ENCODE measurements at regions not wholly inside any gene's neighbourhood (a gene's known extent, or its start where the extent isn't known, plus 50 kb on each side); places are given as distances from the start of the nearest gene placed in this dataset.

DNA sequence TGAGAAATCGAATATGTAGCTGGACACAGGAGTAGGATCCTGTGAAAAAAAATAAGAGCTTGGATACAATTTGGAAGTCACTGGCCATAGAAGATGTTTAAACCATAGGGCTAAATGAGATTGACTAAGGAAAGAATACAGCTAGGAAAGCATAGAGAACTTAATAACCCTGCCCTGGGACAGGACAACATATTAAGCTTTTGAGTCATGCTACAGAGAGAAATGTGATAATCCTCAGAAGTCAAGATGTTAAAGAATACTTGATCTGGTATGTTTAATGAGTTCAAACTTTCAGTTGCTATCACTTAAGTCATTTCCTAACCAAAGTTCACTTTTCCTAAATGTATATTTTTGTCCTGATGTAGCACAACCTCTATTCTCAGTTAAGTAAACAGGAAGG, 154.6 kb upstream of the TSHZ2 start:
- DNase-seq: no peak

DNA sequence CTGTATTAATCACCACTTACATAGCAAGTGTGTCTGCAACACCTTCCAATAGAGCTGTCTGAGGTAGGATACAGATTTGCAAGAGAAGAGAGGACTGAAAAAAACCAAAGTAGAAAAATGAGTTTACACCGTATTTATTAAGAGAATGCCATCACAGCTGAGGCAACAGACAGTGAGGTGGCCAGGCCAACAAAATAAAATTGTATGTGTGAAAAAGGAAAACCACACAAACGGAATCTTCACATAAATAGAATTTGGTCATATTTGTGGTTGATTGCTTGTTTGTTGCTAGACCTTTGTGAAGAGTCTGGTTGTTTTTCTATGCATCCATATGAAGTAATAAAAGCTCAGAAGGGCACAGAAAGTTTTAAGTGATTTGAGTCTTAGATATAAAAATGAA, 157.8 kb upstream of the TSHZ2 start:
- no peak for DNase-seq

DNA sequence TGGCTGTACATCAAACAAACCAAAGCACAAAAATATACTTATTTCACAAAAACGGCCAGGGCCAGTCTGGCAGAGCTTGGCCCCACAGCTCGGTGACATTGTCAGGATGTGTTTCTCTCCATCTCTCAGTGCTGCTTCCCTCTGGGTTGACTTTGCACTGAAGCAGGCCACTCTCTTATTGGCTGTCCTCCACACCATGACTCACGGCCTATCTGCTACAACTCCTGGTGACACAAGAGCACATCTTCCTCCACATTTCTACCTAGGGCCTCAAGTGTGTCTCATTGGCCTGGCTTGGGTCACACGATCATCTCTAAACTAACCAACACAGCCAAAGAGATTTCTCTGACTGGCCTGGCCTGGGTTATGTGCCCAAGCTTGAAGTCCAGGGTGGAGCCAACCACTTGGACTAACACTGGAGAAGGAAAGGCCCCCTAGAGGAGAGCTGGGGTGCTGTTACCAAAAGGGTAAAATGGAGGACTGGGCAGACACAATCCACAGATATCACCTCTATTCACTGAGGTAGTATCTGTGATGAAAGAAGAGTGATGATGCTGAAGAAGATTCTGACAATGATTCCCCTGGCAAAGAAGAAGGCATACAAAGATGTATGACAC, 159.8 kb upstream of the TSHZ2 start:
- DNase-seq: no peak

DNA sequence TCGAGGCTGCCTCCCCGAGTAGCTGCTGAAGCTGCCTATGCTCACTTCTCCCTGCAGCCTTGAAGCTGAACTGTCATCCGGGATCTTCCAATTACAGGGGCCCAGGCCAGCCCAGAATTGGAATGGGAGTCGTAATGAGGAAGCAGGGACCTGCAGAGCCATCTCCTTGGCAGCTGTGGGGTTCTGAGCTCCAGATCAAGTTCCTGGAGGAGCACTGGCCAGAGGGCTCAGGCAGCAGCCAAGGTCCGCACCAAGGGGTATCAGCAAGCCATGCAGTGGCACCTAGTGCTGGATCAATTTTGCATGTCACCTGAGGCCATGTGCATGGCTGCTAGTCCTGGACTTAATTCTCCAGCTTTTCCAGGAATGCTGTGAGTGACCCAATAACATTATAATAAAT, 163.2 kb upstream of the TSHZ2 start:
- no peak for DNase-seq

DNA sequence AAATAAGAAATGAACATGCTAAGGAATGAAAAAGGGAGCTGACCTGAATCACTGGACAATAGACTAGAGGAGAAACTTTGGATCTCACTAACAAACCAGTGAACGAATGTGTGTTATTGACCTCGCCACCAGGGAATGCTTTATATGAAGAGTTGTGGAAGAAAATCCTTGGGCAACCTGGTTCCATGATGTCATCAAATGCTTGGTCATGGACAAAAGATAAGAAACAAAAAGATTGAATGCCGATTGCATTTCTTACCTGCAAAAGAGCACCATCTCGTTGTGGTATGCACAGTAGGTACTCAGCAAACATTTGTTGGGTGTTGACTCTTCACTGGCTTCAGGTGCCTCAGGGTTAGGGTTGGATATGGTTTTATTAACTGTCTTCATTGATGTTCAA, 165.2 kb upstream of the TSHZ2 start:
- DNase-seq: no peak

DNA sequence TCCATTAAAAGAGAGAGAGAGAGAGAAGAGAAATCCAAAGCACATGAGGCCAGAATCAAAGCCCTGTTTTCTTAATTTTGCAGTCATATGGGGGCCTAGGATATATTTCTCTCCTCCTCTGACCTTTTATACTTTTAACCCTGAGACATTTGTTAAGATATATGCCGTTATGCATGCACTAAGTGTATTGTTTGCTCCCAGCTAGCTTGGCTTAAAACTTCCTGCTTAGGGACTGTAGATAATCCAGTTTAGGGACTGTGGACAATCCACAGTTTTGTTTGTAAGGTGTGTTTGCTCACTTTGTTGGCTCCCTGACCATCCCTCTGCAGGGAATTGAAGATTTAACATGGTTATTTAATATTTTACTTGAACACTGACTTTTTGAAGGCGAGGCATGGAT, 166.3 kb upstream of the TSHZ2 start:
- DNase-seq: no peak

DNA sequence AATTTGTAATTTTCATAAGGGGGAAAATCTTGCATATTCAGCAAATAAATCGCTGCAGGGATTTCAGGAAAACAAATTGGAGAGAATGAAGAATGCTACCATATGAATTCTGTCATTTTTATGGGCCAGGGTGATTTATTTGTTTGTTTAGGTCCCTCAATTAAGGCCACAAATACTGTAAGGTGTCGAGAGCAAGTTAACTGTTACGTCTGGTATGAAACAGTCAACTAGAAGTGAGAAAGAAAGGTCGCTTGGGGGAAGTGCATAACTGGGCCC, 166.9 kb upstream of the TSHZ2 start:
- DNase-seq: no peak

DNA sequence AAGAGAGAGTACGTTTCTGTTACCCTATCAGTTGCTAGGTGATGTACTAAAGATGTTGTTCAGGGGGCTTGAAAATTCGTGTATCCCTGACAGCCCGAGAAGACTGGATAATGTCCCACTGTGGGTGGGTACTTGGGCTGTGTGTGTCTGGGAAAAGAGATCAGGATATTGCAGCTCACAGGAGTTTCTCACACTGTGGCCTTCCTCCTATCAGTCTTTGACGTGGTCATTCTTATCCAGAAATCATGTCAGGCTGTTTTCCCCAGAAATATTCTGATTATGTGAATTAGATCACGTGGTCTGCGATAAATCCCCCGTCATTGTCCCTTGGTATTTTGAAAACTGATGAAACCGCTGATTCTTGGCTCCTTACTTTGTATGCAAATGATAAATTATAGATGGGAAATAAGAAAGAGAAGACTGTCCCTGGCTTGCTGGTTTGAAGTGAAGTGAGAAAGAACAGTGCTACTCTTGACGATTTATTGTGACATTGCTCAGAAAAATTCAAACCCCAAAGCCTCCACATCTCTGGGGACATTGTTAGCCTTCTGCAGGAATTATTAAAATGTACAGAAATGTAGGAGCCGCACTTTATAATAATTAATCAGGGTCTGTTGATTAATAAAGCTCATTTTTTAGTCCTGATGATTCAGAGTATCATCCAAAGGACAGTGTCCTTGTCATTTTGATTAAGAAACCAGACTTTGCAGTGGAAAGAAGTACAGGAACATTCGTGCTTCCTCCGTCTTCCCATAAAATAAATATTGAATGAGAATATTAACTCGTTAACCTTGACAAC, 167.5 kb upstream of the TSHZ2 start:
- no peak for DNase-seq

DNA sequence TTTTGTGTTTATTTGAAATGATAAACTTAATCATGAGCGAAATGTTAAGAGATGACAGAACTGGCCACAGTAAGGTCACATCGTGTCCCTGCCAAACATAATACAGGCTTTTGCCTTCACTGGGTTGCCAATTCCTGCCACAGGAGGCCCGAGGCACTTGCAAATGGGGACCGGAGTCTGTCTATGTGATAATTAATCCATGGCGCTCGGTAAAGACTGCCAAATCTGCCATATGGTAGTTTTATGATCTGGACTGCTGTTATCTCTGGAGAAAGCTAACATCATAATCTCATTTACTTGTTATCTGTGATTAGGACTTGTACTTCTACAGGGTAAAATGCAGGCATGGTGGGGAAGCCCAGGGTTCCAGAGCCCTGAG, 170.5 kb upstream of the TSHZ2 start:
- DNase-seq: no peak

DNA sequence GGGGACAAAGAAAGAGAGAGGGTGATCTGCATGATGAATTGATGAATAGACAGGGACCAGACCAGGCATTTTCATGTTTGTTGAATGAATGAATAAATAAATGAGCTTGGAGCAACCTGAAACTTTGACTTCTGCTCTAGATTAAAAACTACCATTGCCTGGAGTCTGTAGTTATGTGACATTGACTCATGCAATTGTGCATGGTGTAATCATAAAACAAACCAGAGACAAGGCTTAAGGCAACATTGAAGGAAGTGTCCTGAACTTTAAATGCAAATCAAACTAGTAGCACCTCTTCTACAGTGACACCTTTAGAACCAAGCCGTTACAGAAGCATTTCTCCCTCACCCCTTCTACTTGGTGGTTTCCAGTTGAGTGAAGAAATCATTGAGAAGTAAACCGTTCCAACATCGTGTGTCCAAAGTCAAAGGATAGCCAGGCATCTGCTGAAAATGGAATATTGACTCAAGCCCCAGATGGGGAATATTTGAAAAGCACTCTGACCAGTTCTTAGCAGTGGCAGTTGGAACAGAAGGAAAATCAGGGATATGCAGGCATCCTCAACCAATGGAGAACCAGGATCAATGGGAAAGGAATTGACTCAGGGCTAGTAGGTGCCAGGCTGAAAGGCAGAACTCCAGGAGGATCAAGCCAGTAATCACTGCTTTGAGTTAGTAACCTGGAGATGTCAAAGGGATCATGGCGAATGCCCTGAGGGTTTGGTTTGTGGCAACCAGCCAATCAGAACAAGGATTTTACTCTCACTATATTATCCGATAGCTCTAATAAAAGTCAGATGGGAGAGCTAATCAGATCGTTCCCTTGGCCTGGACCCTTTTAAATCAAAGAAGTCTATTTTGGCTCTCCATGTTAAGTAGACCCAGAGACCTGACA, 171.2 kb upstream of the TSHZ2 start:
- no peak for DNase-seq

DNA sequence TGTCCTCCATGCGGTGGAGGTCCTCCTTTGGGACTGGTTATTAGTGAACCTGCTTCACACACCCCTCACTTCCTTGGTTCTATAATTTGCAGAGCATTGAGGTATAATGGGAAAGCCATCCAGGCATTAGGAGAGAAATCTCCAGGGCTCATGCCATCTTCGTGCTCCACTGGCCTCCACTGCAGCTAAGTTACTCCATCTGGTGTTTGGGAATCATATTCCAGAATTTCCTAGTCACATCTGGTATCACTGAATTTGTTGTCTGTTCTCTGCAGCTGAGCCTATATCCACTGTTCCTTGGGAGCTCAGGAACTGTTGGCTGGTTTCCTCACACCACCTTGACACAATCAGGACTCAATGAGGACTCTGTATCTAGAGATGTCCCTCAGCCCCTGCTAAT, 173.0 kb upstream of the TSHZ2 start:
- DNase-seq: no peak

DNA sequence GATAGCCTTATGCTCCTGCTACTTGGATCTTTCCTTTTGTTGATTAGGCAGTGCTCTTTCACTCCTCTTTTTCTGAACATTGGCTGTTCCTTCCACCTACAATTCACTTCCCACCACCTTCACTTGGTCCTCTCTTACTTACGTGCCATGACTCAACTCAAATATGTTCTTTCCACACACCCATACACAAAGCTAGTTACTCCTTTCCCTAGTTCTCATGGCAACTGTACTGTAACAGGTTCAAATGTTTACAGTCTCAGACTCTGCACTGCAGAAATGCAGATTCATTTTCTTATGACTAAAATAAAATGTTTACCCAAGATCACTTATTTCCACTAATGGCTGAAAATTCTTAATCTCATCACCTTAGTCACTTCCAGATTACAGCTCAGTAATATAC, 174.0 kb upstream of the TSHZ2 start:
- DNase-seq: no peak

DNA sequence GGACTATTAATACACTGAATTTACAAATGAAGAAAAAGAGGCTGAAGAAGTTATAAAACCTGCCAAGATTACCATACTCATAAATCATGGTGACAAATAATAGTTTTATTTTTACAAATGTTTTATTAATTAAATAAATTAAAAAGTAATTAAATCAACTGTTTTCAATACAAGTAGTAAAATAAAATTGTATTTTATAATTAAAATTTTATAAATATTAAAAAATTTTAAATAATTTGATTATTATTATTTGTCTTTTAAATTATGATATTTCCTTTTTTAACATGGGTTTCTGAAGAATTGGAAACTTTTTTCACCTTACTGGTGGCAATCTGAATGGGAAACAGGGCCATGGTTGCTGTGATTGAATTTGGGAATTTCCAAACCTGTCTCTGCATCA, 177.3 kb upstream of the TSHZ2 start:
- DNase-seq: no peak

DNA sequence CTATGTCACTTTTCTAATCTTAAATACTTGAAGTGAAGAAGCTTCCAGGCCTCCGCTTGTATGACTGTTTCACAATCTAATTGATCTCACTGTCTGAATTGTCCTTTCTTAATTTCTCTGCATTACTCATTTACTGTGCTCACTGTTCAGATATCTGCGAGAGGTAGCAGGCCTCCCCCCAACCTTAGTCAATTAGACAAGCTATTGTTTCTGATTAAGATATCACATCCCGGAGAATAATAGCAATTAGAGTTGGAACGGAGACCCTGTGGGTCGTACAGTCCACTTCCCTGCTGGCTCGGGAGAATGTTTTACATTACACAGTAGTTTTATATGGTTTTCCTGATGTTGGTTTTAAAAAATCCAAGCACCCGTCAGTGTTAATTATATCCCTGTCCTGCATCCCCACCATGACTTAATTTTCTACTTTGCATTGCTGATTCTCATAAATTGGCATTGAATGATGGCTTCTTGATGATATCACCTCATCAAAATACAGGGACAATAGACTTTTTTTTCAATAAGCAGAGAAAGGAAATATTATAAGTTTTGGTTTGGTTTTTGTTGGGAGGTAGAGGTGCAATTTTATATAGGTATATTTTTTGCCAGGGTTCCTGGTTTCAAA, 178.7 kb upstream of the TSHZ2 start:
- no peak for DNase-seq

DNA sequence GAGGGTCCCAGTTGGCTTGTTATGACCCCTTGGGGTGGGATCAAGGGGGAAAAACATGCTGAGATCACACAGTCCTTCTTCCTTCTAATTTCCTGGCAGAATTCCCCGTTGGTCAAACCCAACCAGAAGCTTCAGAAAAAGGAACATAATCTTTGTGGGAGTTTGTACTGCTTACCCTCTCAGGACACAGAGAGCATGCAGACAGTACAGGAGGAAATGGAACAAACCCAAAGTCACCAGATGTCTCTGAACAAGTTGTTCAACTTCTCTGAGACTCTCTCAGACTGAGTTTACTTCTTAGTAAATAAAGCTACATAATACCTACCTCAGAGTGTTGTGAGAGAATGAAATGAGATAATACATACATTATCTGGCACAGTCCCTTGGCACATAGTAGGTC, 181.1 kb upstream of the TSHZ2 start:
- no peak for DNase-seq

DNA sequence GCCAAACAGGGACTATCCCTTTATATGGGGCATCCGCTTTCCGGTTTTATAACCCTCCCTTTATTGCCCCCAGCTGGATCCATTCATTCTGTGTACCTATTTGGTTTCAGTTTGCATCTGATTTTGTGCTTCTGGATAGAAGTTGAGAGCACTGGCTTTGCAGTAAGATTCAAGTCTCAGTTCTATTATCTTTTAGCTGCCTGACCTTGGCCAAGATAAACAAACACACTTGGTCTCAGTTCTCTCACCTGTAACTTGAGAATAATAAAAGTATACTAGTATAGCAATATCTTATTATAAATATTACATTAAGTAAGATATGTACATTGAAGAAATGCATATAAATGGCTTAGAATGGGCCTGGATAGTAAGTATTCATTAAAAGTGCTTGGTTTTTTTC, 182.4 kb upstream of the TSHZ2 start:
- DNase-seq: no peak

DNA sequence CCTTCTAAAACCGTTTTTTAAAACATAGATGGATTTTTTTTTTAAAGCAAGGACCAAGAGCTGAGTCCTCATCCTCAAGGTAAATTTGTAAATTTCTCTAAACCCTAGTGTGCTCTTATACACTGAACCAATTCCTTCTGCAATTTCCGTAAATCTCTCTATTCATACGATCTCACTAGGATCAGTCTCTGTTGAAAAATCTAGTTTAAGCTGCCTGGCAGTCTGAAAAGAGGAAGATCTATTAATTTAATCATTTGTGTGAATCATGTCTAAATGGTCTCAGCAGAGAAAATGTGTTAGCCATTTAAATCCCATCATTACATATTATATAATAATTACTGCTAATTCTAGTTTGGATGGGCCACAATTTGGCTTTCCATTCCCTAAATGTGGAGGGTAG, 184.2 kb upstream of the TSHZ2 start:
- DNase-seq: no peak

DNA sequence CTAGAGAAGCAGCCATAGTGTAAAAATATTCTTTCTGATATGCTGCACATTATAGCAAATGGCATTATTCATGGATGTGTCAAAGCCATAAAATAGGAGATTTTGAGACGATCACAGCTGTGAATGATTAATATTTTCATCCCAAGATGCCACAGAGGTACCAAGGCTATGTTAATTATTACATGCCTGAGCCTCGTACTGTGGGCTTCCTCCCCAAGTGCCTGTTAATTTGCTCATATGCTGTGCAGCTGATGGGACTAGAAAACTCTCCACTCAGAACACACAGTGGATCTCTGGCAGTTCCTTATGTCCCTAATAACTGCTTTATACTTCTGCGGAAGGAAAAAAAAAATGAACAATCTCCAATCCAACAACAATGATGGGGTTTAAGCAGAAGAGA, 184.9 kb upstream of the TSHZ2 start:
- no peak for DNase-seq

DNA sequence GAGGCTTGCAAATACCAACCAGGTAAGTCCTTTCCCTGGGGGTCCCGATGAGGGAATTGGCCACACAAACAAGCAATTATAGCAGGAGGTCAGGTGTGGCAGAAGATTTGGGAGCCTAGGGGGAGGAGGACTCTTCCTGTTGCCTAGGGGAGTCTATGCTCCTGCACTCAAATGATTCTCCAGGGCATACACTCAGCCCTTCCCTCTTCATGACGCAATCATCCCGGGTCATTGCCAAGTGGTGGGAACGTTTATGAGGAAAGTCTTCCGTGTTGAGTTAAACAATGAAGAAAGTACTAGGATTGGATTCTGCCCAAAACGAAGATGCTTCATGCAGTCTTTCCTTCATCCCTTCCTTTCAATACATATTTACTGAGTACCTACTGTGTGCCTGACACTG, 186.5 kb upstream of the TSHZ2 start:
- no peak for DNase-seq

DNA sequence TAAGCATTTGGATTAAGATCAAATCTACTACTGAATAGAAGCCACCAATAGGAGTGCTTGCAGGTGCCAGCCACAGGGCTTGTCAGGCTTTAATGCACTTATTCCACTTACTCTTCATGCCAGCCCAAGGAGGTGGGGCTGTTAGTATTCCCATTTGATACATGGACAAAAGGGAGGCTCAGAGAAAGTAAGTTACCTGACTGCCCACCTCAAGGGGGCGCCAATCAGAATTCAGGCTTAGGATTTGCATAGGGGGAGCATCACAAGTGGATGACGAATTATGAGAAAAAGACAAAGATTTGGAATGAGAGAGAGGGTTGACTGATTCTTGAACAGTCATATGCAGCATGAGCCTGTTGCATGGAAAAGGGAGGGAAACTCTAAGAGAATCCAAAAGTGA, 188.4 kb upstream of the TSHZ2 start:
- no peak for DNase-seq

DNA sequence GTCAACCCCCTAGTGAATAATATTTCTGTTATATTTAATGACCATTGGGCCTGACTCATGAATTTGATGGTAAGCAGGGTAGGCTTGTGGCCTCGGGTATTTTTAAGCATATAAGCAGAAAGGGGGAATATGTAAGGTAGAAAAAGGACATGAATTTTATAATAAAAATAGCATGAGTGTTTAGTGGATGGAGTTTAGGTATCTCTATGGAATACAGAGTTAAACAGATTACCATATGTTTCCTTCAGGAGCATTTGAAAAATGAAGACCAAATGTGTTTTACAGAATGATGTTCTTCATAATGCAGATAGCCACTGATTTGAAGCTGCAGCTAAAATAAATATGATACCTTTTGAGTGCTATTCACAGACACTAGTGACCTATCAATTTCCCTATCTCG, 191.7 kb upstream of the TSHZ2 start:
- no peak for DNase-seq

DNA sequence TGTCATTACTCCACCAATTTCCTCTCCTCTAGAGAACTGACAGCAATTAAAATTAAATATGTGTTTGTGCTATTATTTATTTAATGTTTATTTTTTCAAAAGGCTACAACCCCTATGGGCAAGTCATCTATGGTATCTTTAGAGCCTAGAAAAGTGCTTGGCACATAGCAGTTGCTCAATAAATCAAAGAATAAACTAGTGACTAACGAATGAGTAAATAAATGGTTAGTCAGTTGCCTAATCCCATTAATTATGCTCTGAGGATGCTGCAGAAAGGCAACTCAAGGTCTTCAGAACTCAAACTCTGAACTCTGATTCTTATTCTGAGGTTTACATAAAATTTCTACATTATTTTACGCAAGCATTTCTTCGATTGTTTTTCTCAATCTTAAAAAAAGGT, 193.0 kb upstream of the TSHZ2 start:
- no peak for DNase-seq

DNA sequence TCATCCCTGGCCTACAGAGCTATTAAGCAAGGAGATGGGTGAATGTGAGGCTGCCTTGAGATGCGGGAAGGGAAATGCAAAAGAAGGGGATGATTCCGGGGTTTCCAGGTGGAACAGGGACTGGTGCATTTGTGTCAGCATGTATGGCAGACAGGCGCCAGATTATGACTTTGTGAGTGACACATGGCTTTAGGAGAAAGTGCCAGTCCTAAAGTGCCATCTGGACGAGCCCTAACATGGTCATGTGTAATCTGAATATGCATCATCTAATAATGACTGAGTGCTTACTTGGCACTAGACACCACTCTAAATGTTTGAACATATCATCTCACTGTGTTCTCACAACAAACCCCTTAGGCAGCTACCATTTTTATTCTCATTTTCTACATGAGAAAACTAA, 195.0 kb upstream of the TSHZ2 start:
- no peak for DNase-seq

DNA sequence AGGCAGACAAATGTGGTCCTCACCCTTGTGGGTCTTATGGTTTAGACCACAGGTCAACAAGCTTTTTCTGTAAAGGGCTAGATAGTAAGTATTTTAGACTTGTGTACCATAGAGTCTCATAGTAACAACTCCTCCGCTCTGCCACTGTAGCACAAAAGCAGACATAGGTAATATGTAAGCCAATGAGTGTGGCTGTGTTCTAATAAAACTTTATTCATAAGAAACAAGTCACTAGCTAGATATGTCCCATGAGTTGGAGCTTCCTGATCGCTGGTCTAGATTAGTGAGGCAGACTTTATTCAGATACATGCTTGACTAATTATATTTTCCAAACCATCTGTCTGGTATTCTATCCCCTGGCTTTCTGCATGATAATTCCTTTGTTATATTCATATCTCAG, 196.4 kb upstream of the TSHZ2 start:
- DNase-seq: no peak
